Neural cell (in vitro differentiated cells): ENCODE measurements at regions not wholly inside any gene's neighbourhood (a gene's known extent, or its start where the extent isn't known, plus 50 kb on each side); places are given as distances from the start of the nearest gene placed in this dataset.

Source experiments
- H2AFZ ChIP-seq: fragments of 200-600, 300-800 bp; sonication (generic), shearing (Covaris generic); 2 replicates; pipeline ENCODE4 v1.6.0; 2014; ENCODE audit warnings: low read depth, mild to moderate bottlenecking, antibody characterized with exemption, low read length, moderate library complexity
- H3F3A ChIP-seq: fragments of 200-600 bp; shearing (Covaris generic); 2 replicates; pipeline ENCODE4 v1.6.1; 2016; ENCODE audit warnings: mild to moderate bottlenecking, moderate library complexity, mixed read lengths, antibody characterized with exemption, low read length; ENCODE audit not compliant: insufficient read depth, poor library complexity, severe bottlenecking
- H3K27ac ChIP-seq: fragments of 200-600, 300-800 bp; sonication (generic), shearing (Covaris generic); 2 replicates; pipeline ENCODE4 v1.5.1; 2014; ENCODE audit warnings: mild to moderate bottlenecking, low read length, moderate library complexity
- H3K27me3 ChIP-seq: fragments of 300-800, 200-600 bp; sonication (generic), shearing (Covaris generic); 2 replicates; pipeline ENCODE4 v1.6.0; 2014; ENCODE audit warnings: mild to moderate bottlenecking, low read depth, low read length, moderate library complexity; ENCODE audit not compliant: insufficient read depth
- H3K36me3 ChIP-seq: fragments of 300-800, 200-600 bp; sonication (generic), shearing (Covaris generic); 2 replicates; pipeline ENCODE4 v1.5.1; 2014; ENCODE audit warnings: mild to moderate bottlenecking, antibody characterized with exemption, low read length, moderate library complexity; ENCODE audit not compliant: insufficient read depth
- H3K4me2 ChIP-seq: fragments of 300-800, 200-600 bp; sonication (generic), shearing (Covaris generic); 2 replicates; pipeline ENCODE4 v1.6.0; 2014; ENCODE audit warnings: mild to moderate bottlenecking, low read length
- H3K4me3 ChIP-seq: fragments of 300-800, 200-600 bp; sonication (generic), shearing (Covaris generic); 2 replicates; pipeline ENCODE4 v1.5.1; 2014; ENCODE audit warnings: mild to moderate bottlenecking, low read length, moderate library complexity
- H3K79me2 ChIP-seq: fragments of 200-600 bp; shearing (Covaris generic); replicated peaks from 2 replicates; pipeline ENCODE4 v1.6.0; 2014; ENCODE audit warnings: mild to moderate bottlenecking, low read length, moderate library complexity; ENCODE audit not compliant: insufficient read depth
- H3K9ac ChIP-seq: fragments of 300-800, 200-600 bp; sonication (generic), shearing (Covaris generic); 2 replicates; pipeline ENCODE4 v1.6.1; 2016; ENCODE audit warnings: mild to moderate bottlenecking, low read length, mixed read lengths
- H3K9me2 ChIP-seq: fragments of 200-600 bp; shearing (Covaris generic); 2 replicates; pipeline ENCODE4 v1.6.1; 2016; ENCODE audit warnings: mild to moderate bottlenecking, low read length, mixed read lengths; ENCODE audit not compliant: insufficient read depth
- H3K9me3 ChIP-seq: fragments of 200-600, 300-800 bp; sonication (generic), shearing (Covaris generic); 2 replicates; pipeline ENCODE4 v1.6.1; 2016; ENCODE audit warnings: mild to moderate bottlenecking, mixed run types, low read length, moderate library complexity, mixed read lengths
- H4K20me1 ChIP-seq: fragments of 200-600 bp; shearing (Covaris generic); 2 replicates; pipeline ENCODE4 v1.6.1; 2016; ENCODE audit warnings: mild to moderate bottlenecking, mixed run types; ENCODE audit not compliant: insufficient read depth
- CTCF ChIP-seq: fragments of 450-650 bp; IDR thresholded peaks from 2 replicates; pipeline ENCODE4 v1.5.1; 2014; ENCODE audit warnings: antibody characterized with exemption, mild to moderate bottlenecking, moderate library complexity; ENCODE audit not compliant: poor library complexity, severe bottlenecking
- EP300 ChIP-seq: fragments of 450-650 bp; conservative IDR thresholded peaks from 2 replicates; pipeline ENCODE4 v1.6.1; 2014; ENCODE audit warnings: antibody characterized with exemption, mild to moderate bottlenecking, moderate library complexity; ENCODE audit not compliant: poor library complexity, severe bottlenecking
- EZH2 ChIP-seq: fragments of 200-600, 300-800 bp; shearing (Covaris generic), sonication (generic); IDR thresholded peaks from 2 replicates; pipeline ENCODE4 v1.6.1; 2014; ENCODE audit warnings: antibody characterized with exemption, low read length, borderline replicate concordance, mild to moderate bottlenecking; ENCODE audit not compliant: insufficient read depth, poor library complexity, severe bottlenecking
- MXI1 ChIP-seq: fragments of 450-650 bp; conservative IDR thresholded peaks from 2 replicates; pipeline ENCODE4 v1.6.1; 2014; ENCODE audit warnings: antibody characterized with exemption, mild to moderate bottlenecking; ENCODE audit not compliant: poor library complexity, severe bottlenecking
- POLR2AphosphoS5 ChIP-seq: IDR thresholded peaks from 2 replicates; pipeline ENCODE4 v1.6.1; 2012
- RAD21 ChIP-seq: fragments of 450-650 bp; conservative IDR thresholded peaks from 2 replicates; pipeline ENCODE4 v1.6.1; 2014; ENCODE audit warnings: antibody characterized with exemption, mild to moderate bottlenecking, moderate library complexity
- REST ChIP-seq: IDR thresholded peaks from 2 replicates; pipeline ENCODE4 v1.6.1; 2012; ENCODE audit warnings: borderline replicate concordance
- SMC3 ChIP-seq: fragments of 450-650 bp; conservative IDR thresholded peaks from 2 replicates; pipeline ENCODE4 v1.6.1; 2014; ENCODE audit warnings: antibody characterized with exemption, mild to moderate bottlenecking, moderate library complexity; ENCODE audit not compliant: poor library complexity
- TAF1 ChIP-seq: IDR thresholded peaks from 2 replicates; pipeline ENCODE4 v1.6.1; 2012; ENCODE audit warnings: low read depth

GRCh38 chr2:52144590-52144989 is 1112.7 kb upstream of the NRXN1 start:
- no peak overlapping the region for H3K9ac ChIP-seq
- H3K27ac ChIP-seq, result no peak overlapping the region
- no peaks in the 10 kb centered on the region for H3K9me3 ChIP-seq
- no peak overlapping the region for H3K4me3 ChIP-seq
- TF ChIP-seq EZH2 (no peak), REST (no peak), POLR2AphosphoS5 (no peak)
- no peaks in the 10 kb centered on the region for H3K36me3 ChIP-seq
- no peaks in the 10 kb centered on the region for H3K9me2 ChIP-seq
- no peak overlapping the region for H3K4me2 ChIP-seq
- H3K27me3 ChIP-seq, result no peaks in the 10 kb centered on the region
- H2AFZ ChIP-seq, result no peak overlapping the region
- no peaks in the 10 kb centered on the region for H3F3A ChIP-seq
- no peaks in the 10 kb centered on the region for H4K20me1 ChIP-seq
- H3K79me2 ChIP-seq, result no peaks in the 10 kb centered on the region

GRCh38 chr2:52141076-52141475 is 1109.1 kb upstream of the NRXN1 start:
- no peaks in the 10 kb centered on the region for H3K36me3 ChIP-seq
- no peak for TF ChIP-seq POLR2AphosphoS5
- TF ChIP-seq REST, result no peak
- no peak for TF ChIP-seq EP300
- TF ChIP-seq EZH2, result no peak
- no peak for TF ChIP-seq MXI1
- TF ChIP-seq CTCF, result no peak
- TF ChIP-seq SMC3, result no peak
- TF ChIP-seq RAD21, result no peak
- TF ChIP-seq TAF1, result no peak
- H3K27me3 ChIP-seq, result no peaks in the 10 kb centered on the region
- no peak overlapping the region for H3K4me2 ChIP-seq
- H3K27ac ChIP-seq, result no peak overlapping the region
- no peaks in the 10 kb centered on the region for H3K9me3 ChIP-seq
- no peaks in the 10 kb centered on the region for H3K79me2 ChIP-seq
- no peaks in the 10 kb centered on the region for H3K9me2 ChIP-seq
- no peaks in the 10 kb centered on the region for H3F3A ChIP-seq
- H3K9ac ChIP-seq, result no peak overlapping the region
- no peak overlapping the region for H3K4me3 ChIP-seq
- no peaks in the 10 kb centered on the region for H4K20me1 ChIP-seq
- H2AFZ ChIP-seq, result no peak overlapping the region
